CD4-positive, alpha-beta T cell (primary cell): ENCODE measurements at regions not wholly inside any gene's neighbourhood (a gene's known extent, or its start where the extent isn't known, plus 50 kb on each side); places are given as distances from the start of the nearest gene placed in this dataset.

Experiments
- ATAC-seq: fragments of 200-7000 bp; cut with Tn5 transposase; one replicate; pipeline ENCODE4 v1.10.0; 2022; ENCODE audit warnings: mild to moderate bottlenecking; ENCODE audit not compliant: poor library complexity
- CTCF ChIA-PET: fragments of 350-600 bp; sonication (Branson Sonifier 250); formaldehyde crosslinking; loops from one replicate; lab custom pipeline; 2021; ENCODE audit warnings: antibody characterized with exemption, inconsistent platforms; lab: Charles Lee
- POLR2A ChIA-PET: fragments of 350-600 bp; sonication (Branson Sonifier 250); formaldehyde crosslinking; loops from one replicate; lab custom pipeline; 2021; ENCODE audit warnings: antibody characterized with exemption, inconsistent platforms; lab: Charles Lee
- DNase-seq, 14 experiments: peaks; one replicate each; pipeline ENCODE4 v3.0.0-alpha.2; 2013 to 2020; ENCODE audit warnings: mixed read lengths in 2 of 14
- H3K27ac ChIP-seq, 2 donors: one replicate each; pipeline versions ENCODE4 v1.5.1 to v1.7.0; 2013; ENCODE audit warnings: low read length in 2 of 2, low read depth in 1 of 2, mild to moderate bottlenecking in 1 of 2
- H3K27me3 ChIP-seq, 2 experiments: 1 replicate in 1 of 2; 2 replicates in 1 of 2; pipeline versions ENCODE4 v1.6.1 to v1.7.0; 2013; ENCODE audit warnings: low read length in 2 of 2, control low read depth in 1 of 2, mild to moderate bottlenecking in 1 of 2, moderate library complexity in 1 of 2; ENCODE audit not compliant: insufficient read depth in 2 of 2, control insufficient read depth in 1 of 2
- H3K36me3 ChIP-seq: one replicate; pipeline ENCODE4 v1.6.1; 2013; ENCODE audit warnings: low read length, control low read depth; ENCODE audit not compliant: insufficient read depth
- H3K4me1 ChIP-seq: one replicate; pipeline ENCODE4 v1.6.1; 2013; ENCODE audit warnings: low read length, control low read depth; ENCODE audit not compliant: insufficient read depth
- H3K4me3 ChIP-seq: one replicate; pipeline ENCODE4 v1.5.1; 2013; ENCODE audit warnings: mild to moderate bottlenecking, low read length, moderate library complexity
- H3K9me3 ChIP-seq, 2 experiments: 1 replicate in 1 of 2; 2 replicates in 1 of 2; pipeline versions ENCODE4 v1.6.1 to v1.7.0; 2013; ENCODE audit warnings: low read length in 2 of 2, mild to moderate bottlenecking in 2 of 2, control low read depth in 1 of 2, moderate library complexity in 1 of 2; ENCODE audit not compliant: control insufficient read depth in 1 of 2, insufficient read depth in 1 of 2
- H3K27ac Mint-ChIP-seq: one replicate; pipeline ENCODE4 v1.8.0; 2020; ENCODE audit warnings: mixed read lengths
- H3K27me3 Mint-ChIP-seq: one replicate; pipeline ENCODE4 v1.8.0; 2021; ENCODE audit warnings: mixed read lengths
- H3K36me3 Mint-ChIP-seq: one replicate; pipeline ENCODE4 v1.8.0; 2021; ENCODE audit warnings: low read depth, mixed read lengths
- H3K4me1 Mint-ChIP-seq: one replicate; pipeline ENCODE4 v1.8.0; 2021; ENCODE audit warnings: low read depth, mixed read lengths
- H3K4me3 Mint-ChIP-seq: one replicate; pipeline ENCODE4 v1.8.0; 2020; ENCODE audit warnings: mild to moderate bottlenecking, mixed read lengths
- H3K9me3 Mint-ChIP-seq: one replicate; pipeline ENCODE4 v1.8.0; 2020; ENCODE audit warnings: mixed read lengths
- intact Hi-C, 2 experiments: fragments of 100-400 bp; cut with DNase I in 1 of 2; cut with micrococcal nuclease in 1 of 2; formaldehyde crosslinking; loops; one replicate each; pipeline versions ENCODE4 v1.15.1 to v1.9.0; 2023 to 2025; cut with DNase I, micrococcal nuclease
- TF ChIP-seq, protein P1 (sequence below): fragments of 200-600 bp; IDR thresholded peaks from one replicate; pipeline ENCODE4 v1.8.0; 2022; ENCODE audit warnings: antibody characterized with exemption, mild to moderate bottlenecking

DNA sequence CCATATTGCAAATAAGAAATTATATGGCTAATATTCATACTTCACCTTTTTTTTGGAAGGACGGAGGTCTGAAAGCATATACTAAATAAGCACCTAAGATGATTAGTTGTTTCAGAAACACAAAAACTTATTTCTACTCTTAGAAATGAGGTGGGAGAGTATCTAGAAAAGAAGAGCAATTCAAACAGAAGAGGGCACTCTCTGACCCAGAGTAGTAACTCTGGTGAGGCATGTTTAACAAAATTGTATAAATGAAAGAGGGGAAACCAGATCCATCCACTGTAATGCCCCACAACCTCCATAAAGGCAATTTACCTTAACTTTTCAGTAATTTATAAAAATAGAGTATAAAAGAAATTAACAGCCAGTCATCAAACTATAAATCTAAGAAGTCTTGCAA, 669.6 kb upstream of the VRK2 start:
- ATAC-seq (no peak), DNase-seq (no peak)
- no peak overlapping the region for H3K4me3 Mint-ChIP-seq
- no peak overlapping the region for H3K27ac Mint-ChIP-seq
- H3K9me3 ChIP-seq = peaks cover 0 to 4% of the 10 kb centered on the region in 2 experiments
- no peaks in the 10 kb centered on the region for H3K4me1 ChIP-seq
- H3K36me3 Mint-ChIP-seq = no peaks in the 10 kb centered on the region
- TF ChIP-seq, protein P1, sequence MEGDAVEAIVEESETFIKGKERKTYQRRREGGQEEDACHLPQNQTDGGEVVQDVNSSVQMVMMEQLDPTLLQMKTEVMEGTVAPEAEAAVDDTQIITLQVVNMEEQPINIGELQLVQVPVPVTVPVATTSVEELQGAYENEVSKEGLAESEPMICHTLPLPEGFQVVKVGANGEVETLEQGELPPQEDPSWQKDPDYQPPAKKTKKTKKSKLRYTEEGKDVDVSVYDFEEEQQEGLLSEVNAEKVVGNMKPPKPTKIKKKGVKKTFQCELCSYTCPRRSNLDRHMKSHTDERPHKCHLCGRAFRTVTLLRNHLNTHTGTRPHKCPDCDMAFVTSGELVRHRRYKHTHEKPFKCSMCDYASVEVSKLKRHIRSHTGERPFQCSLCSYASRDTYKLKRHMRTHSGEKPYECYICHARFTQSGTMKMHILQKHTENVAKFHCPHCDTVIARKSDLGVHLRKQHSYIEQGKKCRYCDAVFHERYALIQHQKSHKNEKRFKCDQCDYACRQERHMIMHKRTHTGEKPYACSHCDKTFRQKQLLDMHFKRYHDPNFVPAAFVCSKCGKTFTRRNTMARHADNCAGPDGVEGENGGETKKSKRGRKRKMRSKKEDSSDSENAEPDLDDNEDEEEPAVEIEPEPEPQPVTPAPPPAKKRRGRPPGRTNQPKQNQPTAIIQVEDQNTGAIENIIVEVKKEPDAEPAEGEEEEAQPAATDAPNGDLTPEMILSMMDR = no peak
- no peaks in the 10 kb centered on the region for H3K27me3 Mint-ChIP-seq
- intact Hi-C loops = no loop called here
- no peaks in the 10 kb centered on the region for H3K4me1 Mint-ChIP-seq
- no peak overlapping the region for H3K4me3 ChIP-seq
- CTCF ChIA-PET = no interaction called here
- no peaks in the 10 kb centered on the region for H3K27me3 ChIP-seq
- H3K36me3 ChIP-seq = no peaks in the 10 kb centered on the region
- H3K9me3 Mint-ChIP-seq = peaks cover 3% of the 10 kb centered on the region
- H3K27ac ChIP-seq = no peak overlapping the region
- POLR2A ChIA-PET = no interaction called here

DNA sequence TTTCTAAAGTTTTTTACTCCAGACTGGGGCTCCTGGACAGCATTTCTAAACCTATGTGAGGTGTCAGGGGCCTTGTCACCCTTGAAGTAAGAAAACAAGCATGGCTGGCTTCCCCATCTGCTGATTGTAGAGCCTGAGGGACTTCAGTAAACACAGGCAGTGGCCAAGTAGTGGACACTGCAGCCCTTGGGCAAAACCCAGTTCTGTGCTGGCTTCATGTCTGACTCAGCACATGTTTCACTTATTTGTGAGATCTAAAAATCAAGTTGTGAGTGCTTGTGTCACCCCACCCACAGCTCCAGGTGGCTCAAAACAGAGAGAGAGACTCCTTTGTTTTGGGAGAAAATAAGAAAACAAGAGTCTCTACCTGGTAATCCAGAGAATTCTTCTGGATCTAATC, 660.3 kb upstream of the VRK2 start:
- Histone ChIP-seq H3K27ac (no peak overlapping the region), H3K9me3 (peaks cover 3 to 7% of the 10 kb centered on the region in 2 experiments), H3K4me1 (no peaks in the 10 kb centered on the region), H3K4me3 (no peak overlapping the region), H3K36me3 (no peaks in the 10 kb centered on the region), H3K27me3 (no peaks in the 10 kb centered on the region)
- H3K9me3 Mint-ChIP-seq = peaks cover 14% of the 10 kb centered on the region
- no peak overlapping the region for H3K4me3 Mint-ChIP-seq
- ChIA-PET CTCF (no interaction called here), POLR2A (no interaction called here)
- no peak for DNase-seq
- intact Hi-C loops = no loop called here
- no peaks in the 10 kb centered on the region for H3K4me1 Mint-ChIP-seq
- H3K36me3 Mint-ChIP-seq = no peaks in the 10 kb centered on the region
- TF ChIP-seq, protein P1 = no peak
- H3K27ac Mint-ChIP-seq = no peak overlapping the region
- no peaks in the 10 kb centered on the region for H3K27me3 Mint-ChIP-seq
- no peak for ATAC-seq

DNA sequence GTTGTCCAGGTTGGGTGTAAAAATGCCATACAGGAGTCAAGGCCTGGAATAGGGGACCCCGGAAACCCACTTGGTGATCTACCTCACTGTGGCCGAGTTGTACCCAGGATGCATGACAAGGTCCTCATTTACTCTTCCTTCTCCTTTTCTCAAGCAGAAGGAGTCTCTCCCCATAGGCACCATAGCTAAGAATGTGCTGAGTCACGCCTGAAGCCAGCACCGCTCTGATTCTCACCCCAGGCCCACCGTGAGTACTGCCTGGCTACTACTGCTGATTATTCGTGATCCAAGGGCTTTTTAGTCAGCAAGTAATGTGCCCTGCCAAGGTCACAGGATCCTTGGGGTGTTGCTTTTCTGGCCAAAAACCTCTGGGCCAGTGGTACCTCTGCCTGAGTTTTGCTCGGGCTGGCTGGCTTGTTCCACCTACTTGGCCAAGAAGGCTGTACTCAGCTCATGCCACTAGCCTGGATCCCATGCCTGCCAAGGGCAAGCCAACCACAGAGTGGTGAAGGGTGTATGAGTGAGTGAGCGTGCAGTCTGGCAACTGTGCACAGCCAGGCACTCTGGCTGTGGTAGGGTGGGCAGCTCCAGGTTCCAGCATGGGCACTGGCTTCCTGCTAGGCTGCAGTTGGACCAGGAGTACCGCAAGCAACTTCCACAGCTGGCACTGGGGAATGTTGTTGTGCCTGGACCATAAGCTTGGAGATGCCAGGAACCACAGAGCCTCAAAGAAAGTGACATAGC, 650.1 kb upstream of the VRK2 start:
- no peak overlapping the region for H3K27ac Mint-ChIP-seq
- POLR2A ChIA-PET = no interaction called here
- intact Hi-C loops = no loop called here
- Histone ChIP-seq H3K27ac (no peak overlapping the region), H3K36me3 (no peaks in the 10 kb centered on the region), H3K4me1 (no peaks in the 10 kb centered on the region), H3K27me3 (no peaks in the 10 kb centered on the region), H3K4me3 (no peak overlapping the region), H3K9me3 (peaks cover 19 to 27% of the 10 kb centered on the region in 2 experiments)
- TF ChIP-seq, protein P1 = no peak
- peaks cover 8% of the 10 kb centered on the region for H3K9me3 Mint-ChIP-seq
- H3K27me3 Mint-ChIP-seq = no peaks in the 10 kb centered on the region
- ATAC-seq (no peak), DNase-seq (peak in 2 of 14 experiments; percentile 9 to 20)
- H3K36me3 Mint-ChIP-seq = no peaks in the 10 kb centered on the region
- no peak overlapping the region for H3K4me3 Mint-ChIP-seq
- CTCF ChIA-PET = no interaction called here
- H3K4me1 Mint-ChIP-seq = no peaks in the 10 kb centered on the region
